Bronchial epithelial cell (primary cell): ENCODE measurements at regions not wholly inside any gene's neighbourhood (a gene's known extent, or its start where the extent isn't known, plus 50 kb on each side); places are given as distances from the start of the nearest gene placed in this dataset.

ENCODE experiments used
- DNase-seq: peaks from one replicate; pipeline ENCODE4 v3.0.0-alpha.2; 2010; ENCODE audit warnings: low read depth
- FAIRE-seq: peaks from 2 replicates; lab custom pipeline; 2011; peaks lifted over from hg19 to GRCh38; lab: Jason Lieb, UNC
- H3K27me3 ChIP-seq: 2 replicates; pipeline ENCODE4 v1.5.1; 2011; ENCODE audit warnings: low read length; ENCODE audit not compliant: control insufficient read depth, insufficient read depth
- H3K36me3 ChIP-seq: 2 replicates; pipeline ENCODE4 v1.5.1; 2011; ENCODE audit warnings: low read length; ENCODE audit not compliant: control insufficient read depth, insufficient read depth
- H3K4me3 ChIP-seq: 2 replicates; pipeline ENCODE4 v1.5.1; 2011; ENCODE audit warnings: mild to moderate bottlenecking, low read depth, low read length, control low read depth
- CTCF ChIP-seq: IDR thresholded peaks from 2 replicates; pipeline ENCODE4 v1.5.1; 2011; ENCODE audit warnings: mild to moderate bottlenecking, moderate library complexity, low read length, control low read depth, inconsistent platforms; ENCODE audit not compliant: insufficient read depth, severe bottlenecking

DNA sequence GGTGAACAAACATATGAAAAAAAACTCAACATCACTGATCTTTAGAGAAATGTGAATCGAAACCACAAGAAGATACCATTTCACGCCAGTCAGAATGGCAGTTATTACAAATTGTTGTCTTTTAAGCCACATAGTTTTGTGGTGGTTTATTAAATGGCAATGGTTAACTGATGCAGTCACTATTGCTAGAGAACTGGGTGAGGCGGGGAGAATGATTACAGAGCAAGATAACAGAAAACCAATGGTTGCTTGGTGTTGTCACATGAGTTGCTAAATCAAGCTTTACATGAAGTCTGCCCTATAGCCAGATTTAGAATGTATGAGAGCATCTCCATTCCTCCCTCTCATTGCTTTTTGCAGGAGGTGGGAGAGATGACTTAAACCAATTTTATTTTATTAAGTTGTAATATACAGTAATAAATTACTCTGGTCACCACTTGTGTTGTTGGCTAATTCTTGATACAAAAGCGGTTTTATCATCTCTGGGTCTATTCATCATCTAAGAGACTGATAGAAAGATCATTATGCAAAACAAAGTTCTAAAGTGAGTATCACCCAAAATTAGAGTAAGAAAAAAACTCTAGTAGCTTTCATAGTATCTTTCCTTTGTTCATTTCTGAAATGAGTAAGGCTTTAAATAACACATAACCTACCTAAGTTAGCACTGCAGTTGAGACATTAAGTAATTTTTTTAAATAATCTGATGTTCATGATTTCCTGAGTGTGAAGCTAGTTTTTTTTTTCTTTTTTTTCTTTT lies 859.5 kb downstream of the STIM2 start:
- Histone ChIP-seq H3K27me3 (no peaks in the 10 kb centered on the region), H3K36me3 (no peaks in the 10 kb centered on the region), H3K4me3 (no peak overlapping the region)
- TF ChIP-seq CTCF, result no peak
- FAIRE-seq (no peak), DNase-seq (no peak)

GRCh38 chr4:27721193-27721592 lies 860.6 kb downstream of the STIM2 start:
- no peak for FAIRE-seq
- no peak for DNase-seq
- H3K27me3 ChIP-seq, result no peaks in the 10 kb centered on the region
- no peaks in the 10 kb centered on the region for H3K36me3 ChIP-seq
- TF ChIP-seq CTCF, result no peak
- no peak overlapping the region for H3K4me3 ChIP-seq

- Histone ChIP-seq H3K27me3 (no peaks in the 10 kb centered on the region), H3K36me3 (no peaks in the 10 kb centered on the region), H3K4me3 (no peak overlapping the region)
- no peak for TF ChIP-seq CTCF
- DNase-seq (no peak), FAIRE-seq (no peak)
Observed at GRCh38 chr4:27728892-27729291, 868.3 kb downstream of the STIM2 start.

DNA sequence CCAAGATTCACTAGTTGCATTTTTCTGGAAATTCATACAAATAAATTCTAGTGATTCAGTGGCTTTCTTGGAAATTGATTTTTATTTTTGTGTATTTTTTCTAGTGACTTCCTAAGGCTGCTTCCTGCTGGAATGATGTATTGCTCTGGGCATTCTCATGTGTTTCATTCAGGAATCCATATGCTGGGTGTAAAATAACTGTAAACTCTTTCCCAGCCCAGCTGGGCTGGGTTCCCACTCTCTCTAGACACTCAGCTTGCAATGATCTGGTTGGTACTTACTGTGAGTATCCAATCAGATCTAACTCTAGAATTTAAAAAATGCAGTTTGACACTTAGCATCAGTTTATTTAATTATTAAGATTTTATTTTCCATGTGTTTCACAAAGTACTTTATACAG lies 882.2 kb downstream of the STIM2 start:
- DNase-seq, result no peak
- no peak overlapping the region for H3K4me3 ChIP-seq
- no peak for TF ChIP-seq CTCF

DNA sequence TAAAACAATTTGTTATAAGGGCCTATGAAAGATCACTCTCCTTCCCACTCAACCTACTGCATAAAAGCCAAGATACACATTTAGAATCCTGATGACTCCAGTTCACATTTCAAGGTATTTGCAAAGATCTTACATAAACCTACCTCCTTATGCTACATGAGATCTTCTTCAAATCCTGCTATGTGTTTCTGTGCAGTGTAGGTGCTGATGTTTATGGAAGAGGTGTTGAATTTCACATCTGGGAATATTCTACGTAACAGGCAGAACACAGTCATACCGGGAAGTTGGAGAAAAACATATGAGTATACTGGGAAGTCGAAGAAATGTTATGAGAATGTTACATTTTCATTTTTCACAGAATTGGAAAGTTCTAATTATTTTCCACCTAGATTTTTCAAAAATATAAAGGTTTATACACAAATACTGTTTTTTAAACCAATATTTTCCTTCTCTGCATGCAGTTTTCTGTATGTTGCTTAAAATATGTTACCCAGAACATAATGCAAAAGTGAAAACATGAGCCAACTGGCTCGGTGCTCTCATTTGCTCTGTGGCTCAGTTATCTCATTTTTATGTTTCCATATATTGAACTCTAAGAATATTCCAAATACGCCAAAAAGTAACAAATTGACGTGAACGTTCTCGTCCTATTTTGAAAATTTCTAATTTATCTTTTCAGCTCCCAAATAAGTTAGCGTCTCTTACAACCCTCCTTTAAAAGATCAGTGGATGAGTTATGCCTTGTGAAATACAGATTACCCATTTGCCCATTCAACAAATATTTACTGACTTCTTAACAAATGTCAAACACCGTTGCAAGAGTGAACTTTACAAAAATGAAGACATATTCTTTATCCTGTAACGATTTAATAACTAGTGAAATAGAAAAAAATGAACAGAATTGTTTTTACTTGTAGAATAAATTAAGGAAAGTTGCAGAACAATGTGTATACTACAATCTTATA lies 899.3 kb downstream of the STIM2 start:
- DNase-seq (peak; percentile 32), FAIRE-seq (no peak)
- Histone ChIP-seq H3K27me3 (no peaks in the 10 kb centered on the region), H3K4me3 (no peak overlapping the region), H3K36me3 (no peaks in the 10 kb centered on the region)
- no peak for TF ChIP-seq CTCF

More for the DNA sequence above, 882.2 kb downstream of the STIM2 start:
- H3K27me3 ChIP-seq, result no peaks in the 10 kb centered on the region
- no peaks in the 10 kb centered on the region for H3K36me3 ChIP-seq
- no peak for FAIRE-seq
